Immature natural killer cell (primary cell): ENCODE measurements at regions not wholly inside any gene's neighbourhood (a gene's known extent, or its start where the extent isn't known, plus 50 kb on each side); places are given as distances from the start of the nearest gene placed in this dataset.
A peak's percentile ranks its signal among the peaks of the same experiment; 100 is the strongest.

Experiments used
- DNase-seq, 3 donors: peaks; one replicate each; pipeline ENCODE4 v3.0.0; 2022; ENCODE audit warnings: mixed read lengths in 1 of 3
- H3K27ac Mint-ChIP-seq, 6 donors: one replicate each; pipeline ENCODE4 v1.8.0; 2020; ENCODE audit warnings: mixed read lengths in 6 of 6, mild to moderate bottlenecking in 5 of 6, inconsistent platforms in 4 of 6, moderate library complexity in 3 of 6
- H3K27me3 Mint-ChIP-seq, 3 donors: one replicate each; pipeline ENCODE4 v1.8.0; 2020 to 2021; ENCODE audit warnings: low read depth in 3 of 3, mild to moderate bottlenecking in 3 of 3, mixed read lengths in 3 of 3, moderate library complexity in 3 of 3, inconsistent platforms in 1 of 3
- H3K36me3 Mint-ChIP-seq, 3 donors: one replicate each; pipeline ENCODE4 v1.8.0; 2020; ENCODE audit warnings: mixed read lengths in 3 of 3, inconsistent platforms in 2 of 3, mild to moderate bottlenecking in 2 of 3
- H3K4me1 Mint-ChIP-seq, 2 donors: one replicate each; pipeline ENCODE4 v1.8.0; 2020; ENCODE audit warnings: inconsistent platforms in 2 of 2, mild to moderate bottlenecking in 2 of 2, mixed read lengths in 2 of 2, moderate library complexity in 1 of 2
- H3K4me3 Mint-ChIP-seq, 5 donors: one replicate each; pipeline ENCODE4 v1.8.0; 2020; ENCODE audit warnings: mild to moderate bottlenecking in 5 of 5, mixed read lengths in 5 of 5, inconsistent platforms in 3 of 5, moderate library complexity in 3 of 5
- H3K9me3 Mint-ChIP-seq, 6 donors: one replicate each; pipeline ENCODE4 v1.8.0; 2020; ENCODE audit warnings: mild to moderate bottlenecking in 6 of 6, mixed read lengths in 6 of 6, inconsistent platforms in 4 of 6, moderate library complexity in 3 of 6

- Mint-ChIP-seq H3K27me3 (peaks cover 0 to 2% (median 0%) of the 10 kb centered on the region in 3 donors), H3K27ac (peak overlapping the region; percentile 15 to 66 (median 35)), H3K4me1 (peaks cover 81 to 95% of the 10 kb centered on the region in 2 donors), H3K9me3 (no peaks in the 10 kb centered on the region), H3K36me3 (peaks cover 0 to 4% (median 3%) of the 10 kb centered on the region in 3 donors), H3K4me3 (peak overlapping the region in 4 of 5 donors; percentile 11 to 58 (median 26))
- DNase-seq, result no peak
Observed at GRCh38 chr13:73948848-73949529, 185.2 kb downstream of the KLF12 start.

- no peaks in the 10 kb centered on the region for H3K9me3 Mint-ChIP-seq
- no peak overlapping the region for H3K4me3 Mint-ChIP-seq
- H3K36me3 Mint-ChIP-seq, result peaks cover 8 to 17% (median 16%) of the 10 kb centered on the region in 3 donors
- H3K27ac Mint-ChIP-seq, result peak overlapping the region in 5 of 6 donors; percentile 50 to 77 (median 73)
- no peak for DNase-seq
- no peaks in the 10 kb centered on the region for H3K27me3 Mint-ChIP-seq
- H3K4me1 Mint-ChIP-seq, result peaks cover 82 to 96% of the 10 kb centered on the region in 2 donors
Observed at GRCh38 chr13:73945871-73946270, 188.3 kb downstream of the KLF12 start.

- peaks cover 8 to 17% (median 13%) of the 10 kb centered on the region in 3 donors for H3K36me3 Mint-ChIP-seq
- H3K4me3 Mint-ChIP-seq, result peak overlapping the region in 1 of 5 donors; percentile 30
- H3K27me3 Mint-ChIP-seq, result no peaks in the 10 kb centered on the region
- no peak for DNase-seq
- peaks cover 81 to 96% of the 10 kb centered on the region in 2 donors for H3K4me1 Mint-ChIP-seq
- H3K9me3 Mint-ChIP-seq, result no peaks in the 10 kb centered on the region
- peak overlapping the region; percentile 42 to 77 (median 70) for H3K27ac Mint-ChIP-seq
Observed at GRCh38 chr13:73945382-73945781, 188.8 kb downstream of the KLF12 start.

GRCh38 chr13:73943965-73944233 is 190.3 kb downstream of the KLF12 start:
- Mint-ChIP-seq H3K9me3 (no peaks in the 10 kb centered on the region), H3K27me3 (no peaks in the 10 kb centered on the region), H3K4me1 (peaks cover 86 to 97% of the 10 kb centered on the region in 2 donors), H3K4me3 (peak overlapping the region in 2 of 5 donors; percentile 8 to 62), H3K36me3 (peaks cover 8 to 17% (median 12%) of the 10 kb centered on the region in 3 donors), H3K27ac (peak overlapping the region; percentile 69 to 90 (median 79))
- no peak for DNase-seq

GRCh38 chr13:73943137-73943964 is 190.9 kb downstream of the KLF12 start:
- peaks cover 86 to 97% of the 10 kb centered on the region in 2 donors for H3K4me1 Mint-ChIP-seq
- H3K27me3 Mint-ChIP-seq, result no peaks in the 10 kb centered on the region
- H3K4me3 Mint-ChIP-seq, result peak overlapping the region; percentile 7 to 62 (median 37)
- peak; percentile 23 to 56 (median 43) for DNase-seq
- H3K36me3 Mint-ChIP-seq, result peaks cover 8 to 17% (median 12%) of the 10 kb centered on the region in 3 donors
- H3K27ac Mint-ChIP-seq, result peak overlapping the region; percentile 69 to 90 (median 79)
- H3K9me3 Mint-ChIP-seq, result no peaks in the 10 kb centered on the region

GRCh38 chr13:73941752-73942151 is 192.5 kb downstream of the KLF12 start:
- H3K4me1 Mint-ChIP-seq, result peaks cover 83 to 96% of the 10 kb centered on the region in 2 donors

GRCh38 chr13:73940098-73940497 is 194.1 kb downstream of the KLF12 start:
- no peak for DNase-seq
- Mint-ChIP-seq H3K4me3 (peak overlapping the region in 4 of 5 donors; percentile 8 to 57 (median 45)), H3K4me1 (peaks cover 84 to 87% of the 10 kb centered on the region in 2 donors), H3K27me3 (no peaks in the 10 kb centered on the region), H3K27ac (peak overlapping the region; percentile 57 to 86 (median 72)), H3K9me3 (no peaks in the 10 kb centered on the region), H3K36me3 (peaks cover 9 to 21% (median 12%) of the 10 kb centered on the region in 3 donors)

More at GRCh38 chr13:73941752-73942151, 192.5 kb downstream of the KLF12 start:
- Mint-ChIP-seq H3K9me3 (no peaks in the 10 kb centered on the region), H3K27me3 (no peaks in the 10 kb centered on the region), H3K4me3 (no peak overlapping the region), H3K36me3 (peaks cover 5 to 17% (median 12%) of the 10 kb centered on the region in 3 donors), H3K27ac (peak overlapping the region in 4 of 6 donors; percentile 53 to 88 (median 79))
- DNase-seq, result no peak

- Mint-ChIP-seq H3K4me1 (peaks cover 83 to 86% of the 10 kb centered on the region in 2 donors), H3K9me3 (no peaks in the 10 kb centered on the region), H3K27ac (peak overlapping the region; percentile 64 to 86 (median 78)), H3K27me3 (no peaks in the 10 kb centered on the region), H3K36me3 (peaks cover 9 to 21% (median 12%) of the 10 kb centered on the region in 3 donors), H3K4me3 (peak overlapping the region; percentile 8 to 57 (median 57))
- peak in 1 of 3 donors; percentile 19 for DNase-seq
Observed at GRCh38 chr13:73939603-73940002, 194.6 kb downstream of the KLF12 start.

- Mint-ChIP-seq H3K36me3 (peaks cover 9 to 21% (median 12%) of the 10 kb centered on the region in 3 donors), H3K27me3 (no peaks in the 10 kb centered on the region), H3K4me3 (peak overlapping the region in 2 of 5 donors; percentile 42 to 57), H3K4me1 (peaks cover 84 to 86% of the 10 kb centered on the region in 2 donors), H3K9me3 (no peaks in the 10 kb centered on the region), H3K27ac (peak overlapping the region in 3 of 6 donors; percentile 39 to 77 (median 43))
- DNase-seq, result no peak
Observed at GRCh38 chr13:73939071-73939380, 195.2 kb downstream of the KLF12 start.

GRCh38 chr13:73938372-73939070 is 195.7 kb downstream of the KLF12 start:
- peaks cover 9 to 21% (median 11%) of the 10 kb centered on the region in 3 donors for H3K36me3 Mint-ChIP-seq
- H3K27ac Mint-ChIP-seq, result peak overlapping the region in 5 of 6 donors; percentile 8 to 77 (median 43)
- H3K9me3 Mint-ChIP-seq, result no peaks in the 10 kb centered on the region
- H3K27me3 Mint-ChIP-seq, result no peaks in the 10 kb centered on the region
- peaks cover 84 to 86% of the 10 kb centered on the region in 2 donors for H3K4me1 Mint-ChIP-seq
- DNase-seq, result no peak
- peak overlapping the region in 2 of 5 donors; percentile 15 to 42 for H3K4me3 Mint-ChIP-seq

- Mint-ChIP-seq H3K4me1 (peaks cover 83 to 86% of the 10 kb centered on the region in 2 donors), H3K27ac (peak overlapping the region; percentile 18 to 85 (median 42)), H3K36me3 (peaks cover 6 to 15% (median 8%) of the 10 kb centered on the region in 3 donors), H3K9me3 (no peaks in the 10 kb centered on the region), H3K27me3 (no peaks in the 10 kb centered on the region), H3K4me3 (peak overlapping the region in 4 of 5 donors; percentile 0 to 34 (median 8))
- DNase-seq, result no peak
Observed at GRCh38 chr13:73937441-73937840, 196.8 kb downstream of the KLF12 start.

GRCh38 chr13:73935991-73936390 is 198.2 kb downstream of the KLF12 start:
- Mint-ChIP-seq H3K4me1 (peaks cover 78 to 86% of the 10 kb centered on the region in 2 donors), H3K27ac (peak overlapping the region in 2 of 6 donors; percentile 3 to 9), H3K4me3 (no peak overlapping the region)

GRCh38 chr13:73934771-73935170 is 199.4 kb downstream of the KLF12 start:
- Mint-ChIP-seq H3K4me1 (peaks cover 69 to 83% of the 10 kb centered on the region in 2 donors), H3K27ac (peak overlapping the region in 3 of 6 donors; percentile 3 to 20 (median 18))

More at GRCh38 chr13:73935991-73936390, 198.2 kb downstream of the KLF12 start:
- Mint-ChIP-seq H3K9me3 (no peaks in the 10 kb centered on the region), H3K27me3 (no peaks in the 10 kb centered on the region), H3K36me3 (peaks cover 0 to 5% (median 4%) of the 10 kb centered on the region in 3 donors)
- no peak for DNase-seq

More at GRCh38 chr13:73934771-73935170, 199.4 kb downstream of the KLF12 start:
- peak overlapping the region in 1 of 5 donors; percentile 36 for H3K4me3 Mint-ChIP-seq
- no peak for DNase-seq
- no peaks in the 10 kb centered on the region for H3K9me3 Mint-ChIP-seq
- H3K27me3 Mint-ChIP-seq, result no peaks in the 10 kb centered on the region
- H3K36me3 Mint-ChIP-seq, result peaks cover 0 to 4% (median 4%) of the 10 kb centered on the region in 3 donors
